OCI-LY3 (cell line): ENCODE measurements at regions not wholly inside any gene's neighbourhood (a gene's known extent, or its start where the extent isn't known, plus 50 kb on each side); places are given as distances from the start of the nearest gene placed in this dataset.

ENCODE experiments used
- H2AFZ ChIP-seq: fragments of 200-600, 300-600 bp; shearing (Covaris generic); 2 replicates; pipeline ENCODE4 v1.6.0; 2014; ENCODE audit warnings: antibody characterized with exemption, low read depth, low read length
- H3K27ac ChIP-seq: fragments of 200-600, 300-600 bp; sonication (generic); 2 replicates; pipeline ENCODE4 v1.5.1; 2014; ENCODE audit warnings: mild to moderate bottlenecking, low read length, moderate library complexity, mixed read lengths
- H3K27me3 ChIP-seq: fragments of 200-600, 300-600 bp; sonication (generic); 2 replicates; pipeline ENCODE4 v1.6.1; 2014; ENCODE audit warnings: low read depth, low read length, mixed read lengths
- H3K36me3 ChIP-seq: fragments of 200-600, 300-600 bp; sonication (generic); replicated peaks from 2 replicates; pipeline ENCODE3; 2014; ENCODE audit warnings: low read depth, low read length, mixed read lengths
- H3K4me1 ChIP-seq: fragments of 300-600, 200-600 bp; sonication (generic); 2 replicates; pipeline ENCODE4 v1.6.1; 2014; ENCODE audit warnings: low read length, mixed read lengths
- H3K4me2 ChIP-seq: fragments of 200-600, 300-600 bp; sonication (generic); 2 replicates; pipeline ENCODE4 v1.6.1; 2014; ENCODE audit warnings: low read length, mixed read lengths
- H3K4me3 ChIP-seq: fragments of 300-600, 200-600 bp; sonication (generic); 2 replicates; pipeline ENCODE4 v1.5.1; 2014; ENCODE audit warnings: antibody characterized with exemption, mild to moderate bottlenecking, low read length, moderate library complexity
- H3K79me2 ChIP-seq: fragments of 300-600, 200-600 bp; shearing (Covaris generic); 2 replicates; pipeline ENCODE4 v1.6.1; 2014; ENCODE audit warnings: mild to moderate bottlenecking, low read length, mixed read lengths
- H3K9ac ChIP-seq: fragments of 300-600, 200-600 bp; shearing (Covaris generic); 2 replicates; pipeline ENCODE4 v1.6.0; 2014; ENCODE audit warnings: mild to moderate bottlenecking, low read length, moderate library complexity
- H3K9me3 ChIP-seq: fragments of 200-600, 300-600 bp; shearing (Covaris generic); 2 replicates; pipeline ENCODE4 v1.6.1; 2014; ENCODE audit warnings: low read length, mixed read lengths; ENCODE audit not compliant: insufficient read depth
- H4K20me1 ChIP-seq: fragments of 200-600, 300-600 bp; sonication (generic); 2 replicates; pipeline ENCODE4 v1.6.1; 2016; ENCODE audit warnings: low read length, mixed read lengths; ENCODE audit not compliant: insufficient read depth
- CTCF ChIP-seq: fragments of 200-600, 300-600 bp; sonication (generic); IDR thresholded peaks from 2 replicates; pipeline ENCODE4 v1.5.1; 2014; ENCODE audit warnings: antibody characterized with exemption, low read length, low read depth
- EZH2phosphoT487 ChIP-seq: fragments of 200-600 bp; shearing (Covaris generic); IDR thresholded peaks from 2 replicates; pipeline ENCODE4 v1.6.1; 2018; ENCODE audit warnings: antibody characterized with exemption, mixed run types, low read depth

- Histone ChIP-seq H3K9me3 (no peaks in the 10 kb centered on the region), H3K4me2 (no peak overlapping the region), H3K4me3 (no peak overlapping the region), H3K9ac (no peak overlapping the region), H4K20me1 (no peaks in the 10 kb centered on the region), H3K4me1 (no peaks in the 10 kb centered on the region), H3K27me3 (peaks cover 15% of the 10 kb centered on the region; the same call in 1 of the 2 replicates), H3K36me3 (no peaks in the 10 kb centered on the region), H3K79me2 (no peaks in the 10 kb centered on the region), H3K27ac (no peak overlapping the region), H2AFZ (no peak overlapping the region)
- TF ChIP-seq EZH2phosphoT487 (no peak), CTCF (no peak)
These were observed 87.1 kb upstream of the HS3ST2 start for GRCh38 chr16:22726868-22727267.

GRCh38 chr16:22727285-22728166 is 86.4 kb upstream of the HS3ST2 start:
- no peak overlapping the region for H3K4me2 ChIP-seq
- no peak overlapping the region for H3K27ac ChIP-seq
- H3K9ac ChIP-seq, result no peak overlapping the region
- no peaks in the 10 kb centered on the region for H4K20me1 ChIP-seq
- no peaks in the 10 kb centered on the region for H3K4me1 ChIP-seq
- H3K27me3 ChIP-seq, result peaks cover 19% of the 10 kb centered on the region; the same call in 1 of the 2 replicates
- H3K79me2 ChIP-seq, result no peaks in the 10 kb centered on the region
- H2AFZ ChIP-seq, result no peak overlapping the region
- H3K36me3 ChIP-seq, result no peaks in the 10 kb centered on the region
- H3K4me3 ChIP-seq, result no peak overlapping the region
- no peaks in the 10 kb centered on the region for H3K9me3 ChIP-seq
- no peak for TF ChIP-seq EZH2phosphoT487
- no peak for TF ChIP-seq CTCF

- Histone ChIP-seq H3K4me2 (no peak overlapping the region), H2AFZ (no peak overlapping the region; the same call in 1 of the 2 replicates), H3K9me3 (no peaks in the 10 kb centered on the region), H3K36me3 (no peaks in the 10 kb centered on the region), H3K27ac (no peak overlapping the region), H3K79me2 (no peaks in the 10 kb centered on the region), H3K27me3 (peaks cover 22% of the 10 kb centered on the region; the same call in 1 of the 2 replicates), H3K4me3 (no peak overlapping the region), H3K4me1 (no peaks in the 10 kb centered on the region), H4K20me1 (no peaks in the 10 kb centered on the region), H3K9ac (no peak overlapping the region)
- TF ChIP-seq CTCF (no peak), EZH2phosphoT487 (no peak)
These were observed 85.7 kb upstream of the HS3ST2 start for GRCh38 chr16:22728167-22728836.

GRCh38 chr16:22732400-22732799 is 81.6 kb upstream of the HS3ST2 start:
- H3K79me2 ChIP-seq, result no peaks in the 10 kb centered on the region
- H4K20me1 ChIP-seq, result no peaks in the 10 kb centered on the region
- H3K27me3 ChIP-seq, result peaks cover 23% of the 10 kb centered on the region; the same call in 1 of the 2 replicates
- H3K27ac ChIP-seq, result no peak overlapping the region
- TF ChIP-seq CTCF (no peak), EZH2phosphoT487 (no peak)
- H3K9me3 ChIP-seq, result no peaks in the 10 kb centered on the region
- no peak overlapping the region for H3K4me2 ChIP-seq
- H3K36me3 ChIP-seq, result no peaks in the 10 kb centered on the region
- H3K4me3 ChIP-seq, result no peak overlapping the region
- no peak overlapping the region for H2AFZ ChIP-seq
- no peaks in the 10 kb centered on the region for H3K4me1 ChIP-seq
- H3K9ac ChIP-seq, result no peak overlapping the region
